ENCODE measurements at regions not wholly inside any gene's neighbourhood (a gene's known extent, or its start where the extent isn't known, plus 50 kb on each side); places are given as distances from the start of the nearest gene placed in this dataset.

- DNase-seq (ENCODE audit: low read depth in 2 of 2): no peak
These were observed 147.9 kb downstream of the IMPG2 start for GRCh38 chr3:101172516-101172915.

- DNase-seq (ENCODE audit: low read depth in 2 of 2): no peak
These were observed 148.6 kb downstream of the IMPG2 start for GRCh38 chr3:101171681-101172191.

- DNase-seq (ENCODE audit: low read depth in 2 of 2): no peak
These were observed 149.4 kb downstream of the IMPG2 start for GRCh38 chr3:101170806-101171558.

GRCh38 chr3:101170062-101170771 is 150.2 kb downstream of the IMPG2 start:
- DNase-seq (ENCODE audit: low read depth in 2 of 2): no peak

- no peak for DNase-seq (ENCODE audit: low read depth in 2 of 2)
These were observed 150.9 kb downstream of the IMPG2 start for GRCh38 chr3:101169516-101169915.

GRCh38 chr3:101167376-101167775 is 153.0 kb downstream of the IMPG2 start:
- DNase-seq (ENCODE audit: low read depth in 2 of 2): no peak

- no peak for DNase-seq (ENCODE audit: low read depth in 2 of 2)
These were observed 154.2 kb downstream of the IMPG2 start for GRCh38 chr3:101166150-101166549.

GRCh38 chr3:101163554-101163953 is 156.8 kb downstream of the IMPG2 start:
- DNase-seq (ENCODE audit: low read depth in 2 of 2): no peak

- no peak for DNase-seq (ENCODE audit: low read depth in 2 of 2)
These were observed 160.9 kb downstream of the IMPG2 start for GRCh38 chr3:101159478-101159877.

GRCh38 chr3:101158374-101158773 is 162.0 kb downstream of the IMPG2 start:
- no peak for DNase-seq (ENCODE audit: low read depth in 2 of 2)

- no peak for DNase-seq (ENCODE audit: low read depth in 2 of 2)
These were observed 163.5 kb downstream of the IMPG2 start for GRCh38 chr3:101156787-101157345.

- no peak for DNase-seq (ENCODE audit: low read depth in 2 of 2)
These were observed 162.6 kb upstream of the ABI3BP start for GRCh38 chr3:101155825-101156224.

GRCh38 chr3:101154401-101154800 is 161.2 kb upstream of the ABI3BP start:
- DNase-seq (ENCODE audit: low read depth in 2 of 2): no peak

GRCh38 chr3:101151286-101151913 is 158.2 kb upstream of the ABI3BP start:
- DNase-seq (ENCODE audit: low read depth in 2 of 2): no peak

GRCh38 chr3:101150504-101150903 is 157.3 kb upstream of the ABI3BP start:
- no peak for DNase-seq (ENCODE audit: low read depth in 2 of 2)

GRCh38 chr3:101149707-101150106 is 156.5 kb upstream of the ABI3BP start:
- no peak for DNase-seq (ENCODE audit: low read depth in 2 of 2)

- DNase-seq (ENCODE audit: low read depth in 2 of 2): no peak
These were observed 156.0 kb upstream of the ABI3BP start for GRCh38 chr3:101149251-101149650.

GRCh38 chr3:101148001-101148400 is 154.8 kb upstream of the ABI3BP start:
- DNase-seq (ENCODE audit: low read depth in 2 of 2): no peak

GRCh38 chr3:101146946-101147345 is 153.7 kb upstream of the ABI3BP start:
- DNase-seq (ENCODE audit: low read depth in 2 of 2): no peak

GRCh38 chr3:101144105-101144504 is 150.9 kb upstream of the ABI3BP start:
- DNase-seq (ENCODE audit: low read depth in 2 of 2): no peak

GRCh38 chr3:101143012-101143411 is 149.8 kb upstream of the ABI3BP start:
- DNase-seq (ENCODE audit: low read depth in 2 of 2): no peak

- DNase-seq (ENCODE audit: low read depth in 2 of 2): no peak
These were observed 148.9 kb upstream of the ABI3BP start for GRCh38 chr3:101142160-101142559.

Measured in stimulated activated CD4-positive, alpha-beta T cell treated with anti-CD3 and anti-CD28 coated beads, Interleukin-1b, Interleukin-23, amount 100 ng/mL, for 1 hour (primary cell).